ENCODE measurements at regions not wholly inside any gene's neighbourhood (a gene's known extent, or its start where the extent isn't known, plus 50 kb on each side); places are given as distances from the start of the nearest gene placed in this dataset.
A peak's percentile ranks its signal among the peaks of the same experiment; 100 is the strongest.

GRCh38 chr18:26700728-26701127 lies 152.4 kb upstream of the KCTD1 start:
- no peak for TF ChIP-seq CTCF (IDR thresholded peaks at IDR 0.05; ENCODE audit: unreplicated experiment in 3 of 3)
- Mint-ChIP-seq H3K27me3 (ENCODE audit: low read depth) (no peaks in the 10 kb centered on the region), H3K27ac (no peak overlapping the region), H3K4me1 (peaks cover 5% of the 10 kb centered on the region), H3K9me3 (no peaks in the 10 kb centered on the region), H3K36me3 (ENCODE audit: low read depth) (no peaks in the 10 kb centered on the region), H3K4me3 (no peak overlapping the region)

- Mint-ChIP-seq H3K4me1 (peaks cover 5% of the 10 kb centered on the region), H3K4me3 (no peak overlapping the region), H3K9me3 (no peaks in the 10 kb centered on the region), H3K36me3 (ENCODE audit: low read depth) (no peaks in the 10 kb centered on the region), H3K27ac (no peak overlapping the region), H3K27me3 (ENCODE audit: low read depth) (no peaks in the 10 kb centered on the region)
- TF ChIP-seq CTCF (IDR thresholded peaks at IDR 0.05; ENCODE audit: unreplicated experiment in 3 of 3): no peak
Observed at GRCh38 chr18:26700201-26700600, 151.8 kb upstream of the KCTD1 start.

GRCh38 chr18:26697186-26697884 lies 149.0 kb upstream of the KCTD1 start:
- Mint-ChIP-seq H3K9me3 (peaks cover 6% of the 10 kb centered on the region), H3K4me3 (no peak overlapping the region), H3K4me1 (peaks cover 5% of the 10 kb centered on the region), H3K27ac (no peak overlapping the region), H3K27me3 (ENCODE audit: low read depth) (no peaks in the 10 kb centered on the region), H3K36me3 (ENCODE audit: low read depth) (no peaks in the 10 kb centered on the region)
- TF ChIP-seq CTCF (IDR thresholded peaks at IDR 0.05; ENCODE audit: unreplicated experiment in 3 of 3): no peak

GRCh38 chr18:26696786-26697185 lies 148.4 kb upstream of the KCTD1 start:
- no peaks in the 10 kb centered on the region for H3K36me3 Mint-ChIP-seq (ENCODE audit: low read depth)
- no peaks in the 10 kb centered on the region for H3K27me3 Mint-ChIP-seq (ENCODE audit: low read depth)
- H3K4me1 Mint-ChIP-seq: peaks cover 5% of the 10 kb centered on the region
- no peak overlapping the region for H3K4me3 Mint-ChIP-seq
- peaks cover 8% of the 10 kb centered on the region for H3K9me3 Mint-ChIP-seq
- H3K27ac Mint-ChIP-seq: no peak overlapping the region
- no peak for TF ChIP-seq CTCF (IDR thresholded peaks at IDR 0.05; ENCODE audit: unreplicated experiment in 3 of 3)

DNA sequence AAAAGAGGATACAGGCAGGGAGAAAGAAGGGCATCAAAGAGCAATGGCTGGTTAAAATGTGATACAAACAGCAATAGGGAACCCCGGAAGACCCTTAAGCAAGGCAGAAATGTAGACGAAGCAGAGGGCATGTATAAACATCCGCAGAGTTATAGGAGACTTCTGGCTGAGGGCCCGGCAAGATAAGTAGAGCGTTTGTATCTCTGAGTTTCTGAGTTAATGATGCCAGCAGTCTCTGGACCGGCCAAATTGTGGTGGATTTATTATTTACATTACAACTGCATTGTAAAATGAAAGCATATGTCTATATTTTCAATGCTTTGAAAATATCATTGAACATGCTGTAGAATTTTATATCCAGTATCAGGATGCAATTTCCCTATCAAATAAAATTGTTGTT lies 148.0 kb upstream of the KCTD1 start:
- Mint-ChIP-seq H3K4me1 (peaks cover 5% of the 10 kb centered on the region), H3K4me3 (no peak overlapping the region), H3K27ac (no peak overlapping the region), H3K27me3 (ENCODE audit: low read depth) (no peaks in the 10 kb centered on the region), H3K36me3 (ENCODE audit: low read depth) (no peaks in the 10 kb centered on the region), H3K9me3 (peaks cover 10% of the 10 kb centered on the region)
- no peak for TF ChIP-seq CTCF (IDR thresholded peaks at IDR 0.05; ENCODE audit: unreplicated experiment in 3 of 3)

DNA sequence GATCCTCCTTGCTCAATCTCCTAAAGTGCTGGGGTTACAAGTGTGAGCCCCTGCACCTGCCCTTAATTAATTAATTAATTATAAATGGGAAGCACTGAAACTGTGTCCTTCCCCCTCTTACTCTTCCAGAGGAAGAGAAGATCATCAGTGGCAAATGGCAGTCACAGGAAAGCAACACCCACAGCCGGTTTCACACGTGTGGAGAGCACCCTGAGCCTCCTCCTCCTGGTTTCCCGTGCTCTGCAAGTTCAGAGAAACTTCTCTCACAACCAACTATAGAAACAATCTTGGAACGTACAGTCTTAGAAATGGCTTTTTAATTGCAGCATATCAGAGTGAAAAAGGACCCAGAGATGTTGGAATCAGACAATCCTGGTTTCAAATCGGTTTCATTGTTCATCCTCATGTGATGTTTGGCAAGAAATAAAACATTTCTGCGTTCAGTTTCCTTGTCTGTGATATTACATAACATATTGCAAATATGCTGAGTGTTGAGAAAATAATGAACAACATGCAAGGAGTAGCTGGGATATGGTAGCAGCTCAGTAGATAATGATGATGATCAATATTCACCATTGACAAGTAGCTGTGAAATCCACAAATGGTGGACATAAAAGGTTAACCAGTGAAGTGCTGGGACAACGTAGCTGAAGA lies 141.0 kb upstream of the KCTD1 start:
- H3K27me3 Mint-ChIP-seq (ENCODE audit: low read depth): no peaks in the 10 kb centered on the region
- H3K4me3 Mint-ChIP-seq: no peak overlapping the region
- no peaks in the 10 kb centered on the region for H3K36me3 Mint-ChIP-seq (ENCODE audit: low read depth)
- peaks cover 16% of the 10 kb centered on the region for H3K4me1 Mint-ChIP-seq
- H3K9me3 Mint-ChIP-seq: peaks cover 10% of the 10 kb centered on the region
- no peak for TF ChIP-seq CTCF (IDR thresholded peaks at IDR 0.05; ENCODE audit: unreplicated experiment in 3 of 3)
- peak overlapping the region in 1 of 3 experiments; percentile 42 for H3K27ac Mint-ChIP-seq

Measured in nephron (organoid).